Fibroblast of pulmonary artery (primary cell): ENCODE measurements at regions not wholly inside any gene's neighbourhood (a gene's known extent, or its start where the extent isn't known, plus 50 kb on each side); places are given as distances from the start of the nearest gene placed in this dataset.
"Not testable (repeated sequence)": the region's sequence is repeated elsewhere in the genome, so short reads cannot be mapped to it uniquely, and the experiment has no call there.

Source experiments
- DNase-seq: peaks from one replicate; pipeline ENCODE4 v3.0.0-alpha.2; 2010; ENCODE audit warnings: low read depth
- H3K4me3 ChIP-seq: replicated peaks from 2 replicates; pipeline ENCODE4 v1.5.1; 2011; ENCODE audit warnings: low read depth, mild to moderate bottlenecking, control low read depth, low read length, moderate library complexity
- TF ChIP-seq, protein P1 (sequence below): IDR thresholded peaks from 2 replicates; pipeline ENCODE4 v1.5.1; 2011; ENCODE audit warnings: mild to moderate bottlenecking, control low read depth, low read length, inconsistent platforms; ENCODE audit errors: missing control alignments

DNA sequence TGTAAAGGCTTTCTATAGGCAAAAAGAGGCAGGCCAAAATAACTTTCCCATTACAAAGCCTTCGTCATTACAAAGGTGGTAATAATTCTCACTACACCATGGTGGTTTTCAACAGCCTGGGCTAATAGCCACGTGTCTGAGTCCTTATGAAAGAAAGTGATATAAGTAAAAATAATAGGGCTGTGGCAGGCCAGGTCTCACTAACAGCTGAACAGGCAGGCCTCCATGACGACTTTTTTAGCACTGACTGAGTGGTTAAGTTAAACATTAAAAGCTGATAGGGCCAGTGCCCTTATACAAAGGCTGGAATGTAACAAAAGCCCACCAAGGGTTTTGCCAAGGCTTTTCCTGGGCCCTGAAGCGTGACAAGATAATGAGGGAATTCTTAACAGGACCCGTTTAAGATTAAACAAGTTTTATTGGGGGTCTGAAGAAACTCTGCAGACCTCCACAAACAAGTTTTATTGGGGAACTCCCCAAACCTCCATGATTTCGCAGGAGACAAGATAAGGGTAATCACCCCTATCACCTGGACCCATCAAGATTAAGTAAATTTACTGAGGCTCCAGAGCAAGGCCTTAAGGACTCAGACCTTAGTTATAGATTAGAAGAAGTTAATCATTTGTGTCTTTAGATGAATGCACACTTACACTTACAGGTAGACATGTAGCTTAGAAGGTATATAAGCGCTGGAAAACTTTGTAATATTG is 412.9 kb downstream of the CHSY3 start:
- no peak overlapping the region for H3K4me3 ChIP-seq
- TF ChIP-seq, protein P1, sequence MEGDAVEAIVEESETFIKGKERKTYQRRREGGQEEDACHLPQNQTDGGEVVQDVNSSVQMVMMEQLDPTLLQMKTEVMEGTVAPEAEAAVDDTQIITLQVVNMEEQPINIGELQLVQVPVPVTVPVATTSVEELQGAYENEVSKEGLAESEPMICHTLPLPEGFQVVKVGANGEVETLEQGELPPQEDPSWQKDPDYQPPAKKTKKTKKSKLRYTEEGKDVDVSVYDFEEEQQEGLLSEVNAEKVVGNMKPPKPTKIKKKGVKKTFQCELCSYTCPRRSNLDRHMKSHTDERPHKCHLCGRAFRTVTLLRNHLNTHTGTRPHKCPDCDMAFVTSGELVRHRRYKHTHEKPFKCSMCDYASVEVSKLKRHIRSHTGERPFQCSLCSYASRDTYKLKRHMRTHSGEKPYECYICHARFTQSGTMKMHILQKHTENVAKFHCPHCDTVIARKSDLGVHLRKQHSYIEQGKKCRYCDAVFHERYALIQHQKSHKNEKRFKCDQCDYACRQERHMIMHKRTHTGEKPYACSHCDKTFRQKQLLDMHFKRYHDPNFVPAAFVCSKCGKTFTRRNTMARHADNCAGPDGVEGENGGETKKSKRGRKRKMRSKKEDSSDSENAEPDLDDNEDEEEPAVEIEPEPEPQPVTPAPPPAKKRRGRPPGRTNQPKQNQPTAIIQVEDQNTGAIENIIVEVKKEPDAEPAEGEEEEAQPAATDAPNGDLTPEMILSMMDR, result no peak
- no peak for DNase-seq

DNA sequence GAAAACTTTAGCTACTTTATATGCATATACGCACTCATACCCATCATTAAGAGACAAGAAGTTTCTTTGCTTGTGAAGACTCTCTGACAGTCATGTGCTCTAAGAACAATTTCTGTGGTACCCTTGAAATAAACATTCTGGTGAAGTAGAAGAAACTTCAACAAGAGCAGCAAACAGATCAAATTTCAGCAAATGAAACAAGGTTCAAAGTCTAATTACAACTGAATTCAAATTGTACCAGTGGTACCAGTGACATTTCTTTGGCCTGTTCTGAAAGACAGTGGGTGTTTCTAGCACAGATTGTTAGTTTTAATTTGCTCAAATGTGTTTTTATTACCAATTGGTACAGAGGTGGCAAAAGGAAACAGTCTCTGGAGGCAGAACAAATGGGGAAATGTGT is 391.0 kb downstream of the CHSY3 start:
- H3K4me3 ChIP-seq, result no peak overlapping the region
- TF ChIP-seq, protein P1, result no peak

DNA sequence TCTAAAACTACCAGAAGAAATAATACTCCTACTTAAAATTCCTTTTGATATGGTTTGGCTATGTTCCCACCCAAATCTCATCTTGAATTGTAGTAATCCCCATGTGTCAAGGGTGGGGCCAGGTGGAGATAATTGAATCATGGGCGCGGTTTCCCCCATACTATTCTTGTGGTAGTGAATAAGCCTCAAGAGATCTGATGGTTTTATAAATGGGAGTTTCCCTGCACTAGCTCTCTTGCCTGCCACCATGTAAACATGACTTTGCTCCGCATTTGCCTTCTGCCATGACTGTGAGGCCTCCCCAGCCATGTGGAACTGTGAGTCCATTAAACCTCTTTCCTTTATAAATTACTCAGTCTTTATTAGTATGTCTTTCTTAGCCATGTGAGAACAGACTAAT is 390.5 kb downstream of the CHSY3 start:
- DNase-seq, result not testable (repeated sequence)

More for the DNA sequence above, 391.0 kb downstream of the CHSY3 start:
- DNase-seq, result no peak

DNA sequence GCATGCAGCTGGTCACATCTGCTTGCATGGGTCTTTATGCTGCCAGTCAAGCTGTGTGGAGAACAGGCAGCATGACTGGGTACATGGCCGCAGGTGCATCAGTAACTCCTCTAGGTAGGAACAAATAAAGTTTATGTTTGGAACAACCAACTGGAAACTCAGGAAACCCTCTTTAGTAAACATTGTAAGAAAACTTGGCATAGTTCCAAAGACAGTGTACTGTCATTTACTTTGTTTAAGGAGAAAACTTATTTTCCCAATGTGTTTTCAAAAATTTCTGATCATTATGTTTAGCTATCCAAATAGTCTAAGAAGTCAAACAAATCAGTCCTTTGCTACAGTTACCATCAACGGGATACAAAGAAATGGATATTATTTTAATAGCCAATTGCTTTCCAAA is 386.0 kb downstream of the CHSY3 start:
- no peak overlapping the region for H3K4me3 ChIP-seq
- peak; percentile 8 for DNase-seq
- TF ChIP-seq, protein P1, result no peak

More for the DNA sequence above, 390.5 kb downstream of the CHSY3 start:
- not testable (repeated sequence) for H3K4me3 ChIP-seq

DNA sequence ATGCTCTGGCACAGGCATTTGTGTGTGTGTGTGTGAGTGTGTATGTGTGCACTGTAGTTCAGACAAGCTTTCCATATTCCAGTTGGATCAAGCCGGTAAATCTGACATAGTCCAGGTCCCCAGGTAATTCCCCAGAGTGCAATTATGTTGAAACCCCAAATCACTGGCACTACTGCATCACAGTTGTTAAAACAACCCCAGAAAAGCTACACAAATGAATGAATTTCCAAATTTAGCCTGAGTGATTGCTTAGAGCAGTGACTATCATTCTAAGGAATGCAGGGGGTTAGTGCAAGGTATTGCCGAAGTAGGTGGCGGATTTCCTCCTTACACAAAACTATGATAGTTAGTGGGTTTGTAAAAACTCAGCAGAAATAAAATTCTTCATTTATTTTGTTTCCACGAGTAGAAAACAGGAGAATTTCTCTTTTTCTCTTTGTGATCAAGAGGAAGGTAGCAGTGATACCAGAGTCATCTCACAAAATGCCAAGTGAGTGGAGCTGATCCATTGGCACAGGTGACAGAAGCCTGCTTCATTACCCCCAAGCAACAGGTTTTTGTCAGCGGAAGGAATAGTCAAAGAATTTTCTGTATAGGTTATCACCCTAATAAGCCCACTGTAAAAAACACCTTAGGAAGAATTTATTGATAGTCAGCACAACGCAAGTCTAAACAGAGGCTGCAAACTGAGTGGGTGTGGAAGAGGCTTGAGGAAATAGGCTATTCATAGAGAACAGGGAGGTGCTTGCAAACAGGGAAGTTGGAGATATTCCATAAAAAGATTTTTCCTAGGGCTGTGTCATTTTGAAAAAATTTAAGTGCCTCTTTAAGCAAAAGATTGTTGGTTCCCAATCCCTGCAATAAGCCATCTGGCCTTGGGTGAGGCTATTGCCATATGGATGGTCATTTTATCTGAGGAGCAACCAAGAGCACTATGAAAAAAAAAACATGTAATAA is 385.1 kb downstream of the CHSY3 start:
- TF ChIP-seq, protein P1, result no peak
- no peak overlapping the region for H3K4me3 ChIP-seq
- peak; percentile 39 for DNase-seq

DNA sequence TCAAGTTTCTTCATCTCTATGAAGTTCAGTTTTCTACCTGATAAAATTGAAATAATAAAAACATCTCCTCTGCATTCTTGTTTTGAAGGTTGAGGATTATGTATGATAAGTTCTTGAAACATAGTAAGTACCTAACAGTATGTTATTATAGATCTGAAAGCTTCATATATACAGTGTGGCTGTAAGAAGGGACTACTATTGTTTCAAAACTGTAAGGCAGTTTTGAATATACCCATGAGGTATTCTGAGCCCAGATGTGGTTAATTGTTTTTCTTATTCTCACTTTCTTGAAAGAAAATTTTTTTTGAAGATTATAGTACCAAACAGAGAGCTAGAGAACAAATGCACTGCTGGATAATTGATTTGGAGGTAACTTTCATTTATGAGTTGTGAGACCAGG is 383.2 kb downstream of the CHSY3 start:
- no peak overlapping the region for H3K4me3 ChIP-seq
- DNase-seq, result no peak
- TF ChIP-seq, protein P1, result no peak

DNA sequence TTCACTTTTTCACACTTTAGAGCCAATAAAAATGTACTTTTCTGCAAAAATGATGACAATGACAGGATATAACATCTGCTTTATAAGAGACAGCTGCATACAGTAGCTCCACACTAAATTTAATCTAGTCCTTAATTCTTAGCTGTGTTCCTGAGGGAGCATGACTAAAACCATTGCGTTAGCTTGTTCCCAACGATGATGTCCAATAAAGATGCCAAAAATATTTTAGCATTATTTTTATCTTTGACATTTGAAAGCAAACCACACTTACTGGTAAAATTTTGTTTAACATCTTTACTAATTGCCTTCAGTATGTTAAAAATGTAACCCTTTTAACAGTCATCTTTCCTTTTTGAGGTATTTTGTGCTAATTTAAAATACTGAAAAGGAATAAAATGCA is 382.7 kb downstream of the CHSY3 start:
- DNase-seq, result peak; percentile 27
- TF ChIP-seq, protein P1, result no peak
- H3K4me3 ChIP-seq, result no peak overlapping the region
